Uterus (tissue), 2 donors: ENCODE measurements at regions not wholly inside any gene's neighbourhood (a gene's known extent, or its start where the extent isn't known, plus 50 kb on each side); places are given as distances from the start of the nearest gene placed in this dataset.

Source experiments
- POLR2A ChIP-seq, 2 donors: fragments of 450-650 bp; IDR thresholded peaks; one replicate each; pipeline ENCODE4 v1.6.1; 2016; ENCODE audit warnings: antibody characterized with exemption in 2 of 2, mild to moderate bottlenecking in 1 of 2, moderate library complexity in 1 of 2
- TF ChIP-seq, protein P1 (sequence below), 4 experiments: fragments of 200-600 bp in 2 of 4; fragments of 450-650 bp in 2 of 4; sonication (generic) in 2 of 4; IDR thresholded peaks; one replicate each; pipeline ENCODE4 v1.5.1; 2016 to 2019; ENCODE audit warnings: antibody characterized with exemption in 4 of 4, mild to moderate bottlenecking in 2 of 4, moderate library complexity in 1 of 4

- TF ChIP-seq, protein P1, sequence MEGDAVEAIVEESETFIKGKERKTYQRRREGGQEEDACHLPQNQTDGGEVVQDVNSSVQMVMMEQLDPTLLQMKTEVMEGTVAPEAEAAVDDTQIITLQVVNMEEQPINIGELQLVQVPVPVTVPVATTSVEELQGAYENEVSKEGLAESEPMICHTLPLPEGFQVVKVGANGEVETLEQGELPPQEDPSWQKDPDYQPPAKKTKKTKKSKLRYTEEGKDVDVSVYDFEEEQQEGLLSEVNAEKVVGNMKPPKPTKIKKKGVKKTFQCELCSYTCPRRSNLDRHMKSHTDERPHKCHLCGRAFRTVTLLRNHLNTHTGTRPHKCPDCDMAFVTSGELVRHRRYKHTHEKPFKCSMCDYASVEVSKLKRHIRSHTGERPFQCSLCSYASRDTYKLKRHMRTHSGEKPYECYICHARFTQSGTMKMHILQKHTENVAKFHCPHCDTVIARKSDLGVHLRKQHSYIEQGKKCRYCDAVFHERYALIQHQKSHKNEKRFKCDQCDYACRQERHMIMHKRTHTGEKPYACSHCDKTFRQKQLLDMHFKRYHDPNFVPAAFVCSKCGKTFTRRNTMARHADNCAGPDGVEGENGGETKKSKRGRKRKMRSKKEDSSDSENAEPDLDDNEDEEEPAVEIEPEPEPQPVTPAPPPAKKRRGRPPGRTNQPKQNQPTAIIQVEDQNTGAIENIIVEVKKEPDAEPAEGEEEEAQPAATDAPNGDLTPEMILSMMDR (IDR thresholded peaks at IDR 0.05), result no peak
- no peak for TF ChIP-seq POLR2A (IDR thresholded peaks at IDR 0.05)
Observed at GRCh38 chr2:120477198-120477597, 131.3 kb downstream of the INHBB start.
